SU-DHL-6 (cell line): ENCODE measurements at regions not wholly inside any gene's neighbourhood (a gene's known extent, or its start where the extent isn't known, plus 50 kb on each side); places are given as distances from the start of the nearest gene placed in this dataset.

Experiments
- EZH2phosphoT487 ChIP-seq: fragments of 200-600 bp; sonication (generic), shearing (Covaris generic); conservative IDR thresholded peaks from 2 replicates; pipeline ENCODE4 v1.6.1; 2018; ENCODE audit warnings: mild to moderate bottlenecking, antibody characterized with exemption, low read length, moderate library complexity, mixed read lengths
- TF ChIP-seq, protein P1 (sequence below): fragments of 200-600 bp; sonication (generic); IDR thresholded peaks from one replicate; pipeline ENCODE4 v1.5.1; 2017; ENCODE audit warnings: antibody characterized with exemption, mild to moderate bottlenecking, low read length, moderate library complexity; ENCODE audit not compliant: insufficient read depth, poor library complexity, severe bottlenecking

DNA sequence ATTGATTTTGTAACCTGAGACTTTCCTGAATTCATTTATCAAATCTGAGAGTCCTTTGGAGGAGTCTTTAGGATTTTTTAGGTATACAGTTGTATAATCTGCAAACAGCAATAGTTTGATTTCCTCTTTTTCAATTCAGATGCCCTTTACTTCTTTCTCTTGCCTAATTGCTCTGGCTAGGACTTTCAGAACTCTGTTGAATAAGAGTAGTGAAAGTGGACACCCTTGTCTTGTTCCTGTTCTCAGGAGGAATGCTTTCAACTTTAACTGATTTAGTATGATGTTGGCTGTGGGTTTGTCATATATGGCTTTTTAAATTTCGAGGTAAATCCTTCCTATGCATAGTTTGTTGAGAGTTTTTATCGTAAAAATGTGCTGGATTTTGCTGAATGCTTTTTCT, 227.4 kb downstream of the CSNK2A3 start:
- TF ChIP-seq, protein P1, sequence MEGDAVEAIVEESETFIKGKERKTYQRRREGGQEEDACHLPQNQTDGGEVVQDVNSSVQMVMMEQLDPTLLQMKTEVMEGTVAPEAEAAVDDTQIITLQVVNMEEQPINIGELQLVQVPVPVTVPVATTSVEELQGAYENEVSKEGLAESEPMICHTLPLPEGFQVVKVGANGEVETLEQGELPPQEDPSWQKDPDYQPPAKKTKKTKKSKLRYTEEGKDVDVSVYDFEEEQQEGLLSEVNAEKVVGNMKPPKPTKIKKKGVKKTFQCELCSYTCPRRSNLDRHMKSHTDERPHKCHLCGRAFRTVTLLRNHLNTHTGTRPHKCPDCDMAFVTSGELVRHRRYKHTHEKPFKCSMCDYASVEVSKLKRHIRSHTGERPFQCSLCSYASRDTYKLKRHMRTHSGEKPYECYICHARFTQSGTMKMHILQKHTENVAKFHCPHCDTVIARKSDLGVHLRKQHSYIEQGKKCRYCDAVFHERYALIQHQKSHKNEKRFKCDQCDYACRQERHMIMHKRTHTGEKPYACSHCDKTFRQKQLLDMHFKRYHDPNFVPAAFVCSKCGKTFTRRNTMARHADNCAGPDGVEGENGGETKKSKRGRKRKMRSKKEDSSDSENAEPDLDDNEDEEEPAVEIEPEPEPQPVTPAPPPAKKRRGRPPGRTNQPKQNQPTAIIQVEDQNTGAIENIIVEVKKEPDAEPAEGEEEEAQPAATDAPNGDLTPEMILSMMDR: no peak
- no peak for TF ChIP-seq EZH2phosphoT487
